GM19438 (cell line): ENCODE measurements at regions not wholly inside any gene's neighbourhood (a gene's known extent, or its start where the extent isn't known, plus 50 kb on each side); places are given as distances from the start of the nearest gene placed in this dataset.

Experiments used
- ATAC-seq: cut with Tn5 transposase; IDR thresholded peaks from one replicate; pipeline ENCODE4 v1.9.1; 2021; ENCODE audit warnings: low read depth; ENCODE audit not compliant: unreplicated experiment

- no peak for ATAC-seq
Observed at GRCh38 chr2:126345691-126346090, 310.3 kb upstream of the GYPC start.

DNA sequence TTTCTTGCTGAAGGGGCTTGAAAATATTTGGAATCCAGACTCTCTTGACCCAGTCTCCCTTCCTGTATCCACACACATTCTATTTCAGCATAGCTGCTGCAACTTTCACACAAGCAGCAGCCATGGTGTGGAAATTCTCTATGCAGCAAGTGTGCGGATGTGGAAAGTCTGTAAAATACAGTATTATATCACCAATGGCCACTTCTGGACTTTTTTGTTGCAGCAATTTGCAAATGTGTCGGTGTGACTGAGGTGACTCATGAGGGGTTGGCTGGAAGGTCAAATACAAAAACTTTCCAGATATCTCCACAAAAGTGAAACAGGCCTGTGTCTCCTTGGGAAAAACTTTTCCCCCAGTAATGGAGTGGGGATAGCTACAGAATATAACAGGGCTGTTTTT, 299.3 kb upstream of the GYPC start:
- no peak for ATAC-seq

- no peak for ATAC-seq
Observed at GRCh38 chr2:126358122-126358521, 297.8 kb upstream of the GYPC start.

DNA sequence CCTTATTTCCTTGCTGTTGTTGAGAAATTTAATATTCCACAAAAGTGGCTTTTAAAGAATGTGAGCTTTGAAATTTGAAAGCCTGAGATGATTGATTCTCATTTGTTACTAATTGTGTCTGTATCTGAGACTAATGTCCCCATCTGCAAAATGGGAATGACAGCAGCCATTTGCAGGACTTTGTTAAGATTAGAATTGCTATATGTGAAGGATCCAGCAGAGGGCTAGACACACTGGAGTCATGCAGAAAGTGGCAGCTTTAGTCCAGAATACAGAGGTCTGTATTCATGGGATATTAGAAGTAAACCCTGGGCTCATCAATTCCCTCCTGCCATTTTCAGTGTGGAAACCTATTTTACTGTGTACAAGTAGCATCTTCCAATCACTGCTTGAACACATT, 296.5 kb upstream of the GYPC start:
- peak; percentile 80 for ATAC-seq

DNA sequence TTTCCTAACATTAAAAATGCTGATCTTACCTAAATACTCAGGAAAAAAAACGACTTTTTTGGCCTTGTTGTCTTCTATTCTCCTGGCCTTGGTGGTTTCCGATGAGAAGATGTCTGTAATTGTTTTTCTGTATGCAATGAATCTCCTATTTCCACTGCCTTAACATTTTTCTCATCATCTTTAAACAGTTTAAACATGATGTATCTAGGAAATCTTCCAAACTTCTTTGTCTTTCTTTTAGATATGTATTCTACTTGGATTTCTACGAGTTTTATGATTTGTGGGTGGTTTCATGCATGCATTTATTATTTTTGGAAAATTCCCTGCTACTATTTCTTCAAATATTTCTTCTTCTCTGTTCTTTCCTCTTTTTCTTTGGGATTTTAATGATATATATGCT, 288.6 kb upstream of the GYPC start:
- ATAC-seq = no peak

- no peak for ATAC-seq
Observed at GRCh38 chr2:126368758-126369157, 287.2 kb upstream of the GYPC start.

- no peak for ATAC-seq
Observed at GRCh38 chr2:126370201-126370600, 285.8 kb upstream of the GYPC start.

DNA sequence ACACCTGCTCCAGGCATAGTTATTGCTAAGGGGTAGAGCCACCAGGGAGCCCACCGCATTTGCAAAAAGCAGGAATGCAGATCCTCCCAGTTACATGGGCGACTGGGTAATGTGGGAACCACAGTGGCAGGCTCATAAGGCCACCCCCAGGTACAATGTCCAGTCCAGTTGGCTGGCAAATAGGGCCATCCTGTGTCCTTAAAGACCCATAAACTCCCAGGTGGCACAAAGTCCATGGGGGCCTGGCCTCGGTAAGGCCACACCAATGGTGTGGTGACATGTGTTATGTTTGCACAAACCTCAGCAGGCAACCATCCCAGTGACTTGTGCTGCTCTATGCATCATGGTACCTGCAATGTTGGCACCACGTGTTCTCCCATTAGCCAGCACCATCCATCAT, 283.6 kb upstream of the GYPC start:
- ATAC-seq = no peak

DNA sequence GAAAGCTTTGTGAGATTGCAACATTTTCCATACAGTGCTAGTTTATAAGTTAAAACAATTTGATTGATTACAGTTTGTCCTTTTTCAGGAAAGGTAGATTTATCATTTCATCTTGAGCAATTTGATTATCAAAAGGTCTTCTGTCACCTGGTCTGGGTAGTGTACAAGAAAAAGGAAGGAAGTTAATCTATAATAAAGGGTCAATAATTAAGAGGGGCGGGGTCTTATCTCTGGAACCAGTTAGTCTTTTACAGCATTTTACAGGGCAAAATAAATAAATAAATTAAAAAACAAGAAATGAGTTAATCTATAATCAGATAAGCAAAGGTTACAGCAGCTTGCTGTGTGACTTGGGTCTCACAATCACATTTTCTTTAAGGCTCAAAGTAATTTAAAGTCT, 277.8 kb upstream of the GYPC start:
- ATAC-seq = no peak

GRCh38 chr2:126381091-126381490, 274.9 kb upstream of the GYPC start:
- no peak for ATAC-seq

GRCh38 chr2:126382998-126383397, 273.0 kb upstream of the GYPC start:
- no peak for ATAC-seq

DNA sequence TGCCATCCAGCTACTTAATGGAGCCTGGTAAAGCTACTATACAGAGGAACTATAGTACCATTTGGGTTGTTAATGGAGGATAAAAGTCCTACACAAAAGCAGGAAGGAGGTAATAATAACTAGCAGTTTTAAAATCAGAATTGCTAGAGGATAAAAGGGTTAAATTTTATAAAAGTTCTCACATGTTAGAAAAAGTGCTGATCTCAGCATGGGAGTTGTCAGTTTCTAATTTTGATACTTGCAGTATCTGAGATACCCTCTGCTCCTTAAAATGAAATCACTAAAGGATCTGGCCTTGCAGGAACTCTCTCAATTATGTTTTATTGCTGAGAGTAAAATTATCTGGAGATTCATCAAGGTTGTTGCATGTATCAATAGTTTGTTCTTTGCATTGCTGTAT, 272.2 kb upstream of the GYPC start:
- ATAC-seq = no peak

- no peak for ATAC-seq
Observed at GRCh38 chr2:126385441-126385840, 270.5 kb upstream of the GYPC start.

DNA sequence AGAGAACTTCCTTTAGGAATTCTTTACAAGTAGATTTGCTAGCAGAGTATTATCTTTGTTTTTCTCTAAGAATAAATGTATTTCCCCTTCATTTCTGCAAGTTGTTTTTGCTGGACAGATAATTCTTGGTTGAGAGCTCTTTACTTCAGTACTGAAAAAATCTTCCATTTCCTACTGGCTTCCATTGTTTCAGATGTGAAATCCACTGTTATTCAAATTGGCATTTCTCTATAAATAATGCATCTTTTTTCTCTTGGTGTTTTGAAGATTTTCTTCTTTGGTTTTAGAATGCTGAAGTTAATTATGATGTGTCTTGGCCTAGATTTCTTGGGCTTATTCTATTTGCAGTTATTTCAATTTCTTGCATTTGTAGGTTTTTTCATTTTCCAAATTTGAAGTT, 270.0 kb upstream of the GYPC start:
- ATAC-seq = no peak

DNA sequence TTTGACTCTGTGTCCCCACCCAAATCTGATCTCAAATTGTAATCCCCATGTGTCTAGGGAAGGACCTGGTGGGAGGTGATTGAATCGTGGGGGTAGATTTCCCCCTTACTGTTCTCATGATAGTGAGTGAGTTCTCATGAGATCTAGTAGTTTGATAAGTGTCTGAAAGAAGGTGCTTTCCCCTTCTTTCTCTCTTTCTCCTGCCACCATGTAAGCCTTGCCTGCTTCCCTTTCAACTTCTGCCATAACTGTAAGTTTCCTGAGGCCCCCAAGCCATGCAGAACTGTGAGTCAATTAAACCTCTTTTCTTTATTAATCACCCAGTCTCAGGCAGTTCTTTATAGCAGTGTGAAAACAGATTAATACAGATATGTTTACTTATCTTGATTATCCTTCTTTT, 266.5 kb upstream of the GYPC start:
- ATAC-seq = no peak

DNA sequence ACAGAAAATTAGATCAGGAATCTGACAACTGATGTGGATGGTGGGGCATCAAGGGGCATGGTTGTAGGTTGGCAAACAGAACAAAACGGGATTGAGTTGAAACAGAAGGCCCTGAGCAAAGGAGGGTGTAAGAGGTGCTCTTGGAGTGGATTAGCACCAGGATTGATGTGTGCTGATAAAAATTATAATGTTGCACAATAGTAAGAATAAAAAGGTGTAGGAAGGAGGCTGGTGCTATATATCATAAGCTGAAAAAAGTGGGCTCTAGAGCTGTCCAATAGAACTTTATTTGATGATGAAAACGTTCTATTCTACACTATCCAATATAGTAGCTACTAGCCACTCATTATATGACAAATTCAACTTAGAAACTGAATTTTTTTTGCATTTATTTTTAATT, 263.1 kb upstream of the GYPC start:
- no peak for ATAC-seq

GRCh38 chr2:126399001-126399400, 257.0 kb upstream of the GYPC start:
- ATAC-seq = no peak

GRCh38 chr2:126403039-126403628, 252.8 kb upstream of the GYPC start:
- ATAC-seq = no peak

- no peak for ATAC-seq
Observed at GRCh38 chr2:126406267-126406666, 249.7 kb upstream of the GYPC start.

DNA sequence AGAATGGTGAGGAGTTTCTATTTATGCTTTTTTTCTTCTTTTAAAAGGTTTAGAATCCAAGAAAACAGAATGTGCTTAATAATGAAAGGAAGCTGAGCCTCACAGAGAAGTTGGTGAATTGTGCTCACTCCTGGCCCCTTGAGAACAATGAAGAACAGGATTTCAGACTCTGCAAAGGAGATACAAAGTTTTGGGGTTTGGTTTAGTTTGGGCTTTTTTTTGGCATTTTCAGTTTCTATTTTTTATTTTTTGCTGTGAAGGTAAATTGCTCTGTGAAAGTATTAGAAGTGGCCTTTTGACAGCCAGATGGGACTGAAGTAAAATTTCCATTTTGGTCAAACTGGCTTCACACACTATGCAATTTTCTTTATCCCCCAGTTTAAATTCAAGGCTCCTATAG, 247.3 kb upstream of the GYPC start:
- no peak for ATAC-seq

GRCh38 chr2:126409850-126410249, 246.1 kb upstream of the GYPC start:
- no peak for ATAC-seq

GRCh38 chr2:126413079-126413478, 242.9 kb upstream of the GYPC start:
- no peak for ATAC-seq

DNA sequence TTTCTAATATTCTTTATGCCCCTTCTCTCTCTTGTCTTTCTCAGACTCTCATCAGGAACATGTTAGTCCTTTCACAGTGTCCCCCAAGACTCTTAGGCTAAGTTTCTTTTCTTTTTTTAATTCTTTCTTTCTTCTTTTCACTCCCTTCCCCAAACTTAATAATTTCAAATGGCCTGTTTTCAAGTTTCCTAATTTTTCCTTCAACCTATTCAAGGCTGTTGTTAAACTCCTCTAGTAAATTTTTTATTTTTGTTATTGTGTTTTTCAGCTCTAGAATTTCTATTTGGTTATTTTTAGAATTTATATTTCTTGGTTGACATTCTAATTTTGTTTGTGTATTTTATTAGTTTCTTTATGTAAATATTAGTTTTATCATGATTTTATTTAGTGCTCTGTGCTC, 236.6 kb upstream of the GYPC start:
- no peak for ATAC-seq
